HG02981 (cell line): ENCODE measurements at regions not wholly inside any gene's neighbourhood (a gene's known extent, or its start where the extent isn't known, plus 50 kb on each side); places are given as distances from the start of the nearest gene placed in this dataset.
"Not testable (repeated sequence)": the region's sequence is repeated elsewhere in the genome, so short reads cannot be mapped to it uniquely, and the experiment has no call there.

Experiments
- ATAC-seq: cut with Tn5 transposase; IDR thresholded peaks from one replicate; pipeline ENCODE4 v1.9.1; 2021; ENCODE audit warnings: mild to moderate bottlenecking, moderate library complexity; ENCODE audit not compliant: unreplicated experiment

- no peak for ATAC-seq
Observed at GRCh38 chr5:130957151-130957550, 207.9 kb downstream of the HINT1 start.

GRCh38 chr5:130955041-130955440 is 210.0 kb downstream of the HINT1 start:
- no peak for ATAC-seq

GRCh38 chr5:130954336-130954735 is 210.7 kb downstream of the HINT1 start:
- no peak for ATAC-seq

GRCh38 chr5:130939059-130939458 is 226.0 kb downstream of the HINT1 start:
- ATAC-seq = no peak

- no peak for ATAC-seq
Observed at GRCh38 chr5:130937046-130937445, 228.0 kb downstream of the HINT1 start.

GRCh38 chr5:130923543-130924124 is 241.4 kb downstream of the HINT1 start:
- no peak for ATAC-seq

- ATAC-seq = no peak
Observed at GRCh38 chr5:130912088-130912487, 253.0 kb downstream of the HINT1 start.

GRCh38 chr5:130908186-130908585 is 256.9 kb downstream of the HINT1 start:
- ATAC-seq = no peak

GRCh38 chr5:130897537-130898195 is 267.4 kb downstream of the HINT1 start:
- not testable (repeated sequence) for ATAC-seq

GRCh38 chr5:130897181-130897536 is 267.9 kb downstream of the HINT1 start:
- ATAC-seq = not testable (repeated sequence)

- ATAC-seq = no peak
Observed at GRCh38 chr5:130896636-130897035, 268.4 kb downstream of the HINT1 start.

- no peak for ATAC-seq
Observed at GRCh38 chr5:130893006-130893405, 272.1 kb downstream of the HINT1 start.

GRCh38 chr5:130890610-130891009 is 274.4 kb downstream of the HINT1 start:
- no peak for ATAC-seq

GRCh38 chr5:130885691-130886090 is 279.4 kb downstream of the HINT1 start:
- no peak for ATAC-seq

GRCh38 chr5:130885027-130885426 is 280.0 kb downstream of the HINT1 start:
- ATAC-seq = no peak

- no peak for ATAC-seq
Observed at GRCh38 chr5:130884023-130884422, 281.0 kb downstream of the HINT1 start.

- ATAC-seq = no peak
Observed at GRCh38 chr5:130875656-130876055, 289.4 kb downstream of the HINT1 start.

GRCh38 chr5:130874861-130875417 is 290.1 kb downstream of the HINT1 start:
- ATAC-seq = no peak

- ATAC-seq = no peak
Observed at GRCh38 chr5:130871346-130872086, 293.5 kb downstream of the HINT1 start.

- ATAC-seq = no peak
Observed at GRCh38 chr5:130870691-130871090, 294.4 kb downstream of the HINT1 start.

- ATAC-seq = no peak
Observed at GRCh38 chr5:130868186-130868840, 296.7 kb downstream of the HINT1 start.
